ENCODE measurements at regions not wholly inside any gene's neighbourhood (a gene's known extent, or its start where the extent isn't known, plus 50 kb on each side); places are given as distances from the start of the nearest gene placed in this dataset.
"Not testable (repeated sequence)": the region's sequence is repeated elsewhere in the genome, so short reads cannot be mapped to it uniquely, and the experiment has no call there.

GRCh38 chr5:89313804-89314588, 431.0 kb upstream of the MEF2C start:
- peak; percentile 38 for DNase-seq

GRCh38 chr5:89313044-89313443, 430.1 kb upstream of the MEF2C start:
- DNase-seq: no peak

DNA sequence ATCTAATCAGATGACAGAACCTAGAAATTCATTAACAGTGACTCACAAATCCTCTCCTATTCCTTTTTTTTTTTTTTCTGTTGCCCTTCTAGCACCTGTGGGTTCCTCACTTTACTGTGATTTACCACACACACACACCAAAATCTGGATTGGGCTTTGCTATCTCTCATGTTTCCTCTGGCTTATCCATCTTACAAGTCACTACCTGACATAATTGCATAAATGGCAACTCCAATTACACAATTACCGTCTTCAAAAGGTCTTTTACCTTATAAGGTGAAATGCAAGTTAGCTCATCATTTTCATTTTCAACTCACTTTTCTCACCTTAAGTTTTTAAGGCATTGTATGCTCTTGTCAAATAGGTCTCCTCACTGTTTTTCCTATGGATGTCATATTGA, 426.3 kb upstream of the MEF2C start:
- no peak for DNase-seq

DNA sequence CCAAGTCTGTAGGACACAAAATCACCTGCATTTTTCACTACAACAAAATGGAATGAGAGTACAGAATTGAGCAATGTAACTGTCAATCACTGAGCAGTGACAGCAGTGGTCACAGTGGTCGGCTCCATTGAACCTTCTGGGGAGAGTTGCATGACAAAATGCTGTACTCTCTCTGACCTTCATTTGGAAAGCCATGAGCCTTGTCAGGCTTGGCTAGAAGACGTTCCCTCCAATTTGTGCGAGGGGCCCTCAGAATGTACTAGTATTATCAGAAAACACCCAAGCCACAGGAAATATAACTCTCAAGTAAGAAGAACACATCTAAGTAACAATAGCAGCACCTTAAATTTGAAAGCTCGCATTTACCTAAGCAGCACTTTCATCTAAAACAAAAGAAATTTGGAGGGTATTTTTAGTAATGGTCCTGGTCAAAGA, 425.6 kb upstream of the MEF2C start:
- DNase-seq: no peak

GRCh38 chr5:89307972-89308371, 425.0 kb upstream of the MEF2C start:
- no peak for DNase-seq

- not testable (repeated sequence) for DNase-seq
Measured at GRCh38 chr5:89307141-89307540, 424.2 kb upstream of the MEF2C start.

- no peak for DNase-seq
Measured at GRCh38 chr5:89303033-89303480, 420.1 kb upstream of the MEF2C start.

- DNase-seq: no peak
Measured at GRCh38 chr5:89302102-89302891, 419.3 kb upstream of the MEF2C start.

GRCh38 chr5:89301321-89302025, 418.5 kb upstream of the MEF2C start:
- DNase-seq: no peak

GRCh38 chr5:89300426-89300970, 417.5 kb upstream of the MEF2C start:
- no peak for DNase-seq

DNA sequence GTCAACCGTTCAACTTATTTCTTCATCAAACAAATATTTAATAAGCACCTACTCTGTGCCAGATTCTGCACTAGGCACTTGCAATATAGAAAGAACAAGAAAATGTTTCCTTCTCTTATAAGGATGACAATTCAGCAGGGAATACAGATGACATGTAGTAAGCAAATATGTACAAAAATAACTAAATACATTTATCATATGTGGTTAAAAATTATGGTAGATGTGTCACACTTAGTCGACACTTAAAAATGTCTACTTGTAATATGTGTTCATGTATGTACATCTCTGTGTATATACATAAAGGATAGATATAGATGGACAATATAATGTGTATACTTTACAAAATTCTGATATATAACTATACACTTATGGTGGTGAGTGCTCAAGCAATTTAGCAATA, 417.0 kb upstream of the MEF2C start:
- no peak for DNase-seq

DNA sequence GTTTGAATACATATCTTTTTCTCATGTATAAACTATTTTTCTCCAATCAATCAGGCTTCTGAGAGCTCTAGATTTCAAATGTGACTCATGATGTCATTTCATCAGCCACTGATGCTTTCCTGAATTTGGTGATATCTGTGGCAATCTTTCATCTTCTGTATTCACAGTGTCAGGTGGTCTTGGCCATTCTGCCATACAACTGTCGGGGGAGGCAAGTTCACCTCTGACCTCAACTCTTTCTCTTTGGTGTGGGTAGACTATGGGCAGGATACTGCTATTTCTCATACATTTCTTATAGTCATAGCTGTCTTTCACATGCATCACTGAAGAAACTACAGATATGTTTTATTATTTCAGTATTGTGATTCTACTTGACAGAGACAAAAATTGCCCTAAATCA, 414.1 kb upstream of the MEF2C start:
- no peak for DNase-seq

DNA sequence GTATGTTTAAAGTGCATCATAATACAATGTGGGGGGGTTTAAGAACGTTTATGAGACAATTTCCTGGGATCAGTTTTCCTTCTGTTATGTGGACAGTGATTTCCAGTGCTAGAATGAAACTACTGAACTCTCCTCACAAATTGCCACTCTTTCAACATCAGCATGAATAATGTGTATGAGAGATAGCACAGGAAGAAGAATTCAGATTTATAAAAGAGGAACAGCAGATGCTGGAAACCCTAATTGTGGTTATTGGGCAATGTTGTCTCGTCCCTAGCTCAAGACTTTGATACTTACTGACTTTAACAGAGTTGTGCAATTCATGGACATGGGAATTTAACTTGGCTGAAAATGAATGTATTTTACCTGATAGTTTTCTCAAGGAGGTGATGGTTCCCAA, 410.8 kb upstream of the MEF2C start:
- DNase-seq: no peak

DNA sequence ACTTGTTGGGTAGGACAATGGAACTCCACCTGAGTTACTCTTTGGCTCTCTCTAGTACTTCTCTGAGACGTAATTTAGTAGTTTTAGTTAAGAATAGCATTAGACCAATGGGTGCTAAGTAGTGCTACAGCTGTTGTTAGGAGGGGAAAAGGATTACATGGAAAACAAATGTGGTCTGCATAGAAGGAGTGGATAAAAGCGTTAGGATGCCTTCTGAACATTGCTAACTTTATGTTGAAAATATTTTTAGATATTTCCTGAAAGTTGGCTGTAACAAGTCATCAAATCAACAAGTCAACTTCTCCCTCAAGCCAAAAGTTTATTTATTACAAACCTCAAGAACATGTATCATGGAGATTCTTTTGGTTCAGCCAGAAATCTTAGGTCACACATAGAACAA, 409.5 kb upstream of the MEF2C start:
- no peak for DNase-seq

DNA sequence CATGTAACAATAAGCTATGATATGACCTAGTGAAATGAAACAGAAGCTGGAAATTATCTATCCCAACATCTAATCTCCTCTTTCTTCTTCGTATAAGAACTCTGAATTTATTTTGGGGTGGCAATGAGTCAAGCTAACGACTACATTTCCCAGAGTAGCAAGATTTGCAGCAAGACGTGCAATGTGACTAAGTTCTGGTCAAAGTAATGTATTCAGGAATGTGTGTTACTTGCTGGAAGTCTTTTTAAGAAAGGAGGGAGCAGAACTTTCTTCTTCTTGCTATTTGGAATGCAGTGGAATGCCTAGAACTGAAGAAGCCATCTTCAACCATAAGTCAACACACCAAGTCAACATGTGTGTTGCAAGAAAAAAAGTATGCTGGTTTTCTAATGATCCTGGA, 406.6 kb upstream of the MEF2C start:
- DNase-seq: no peak

- no peak for DNase-seq
Measured at GRCh38 chr5:89287964-89288363, 405.0 kb upstream of the MEF2C start.

DNA sequence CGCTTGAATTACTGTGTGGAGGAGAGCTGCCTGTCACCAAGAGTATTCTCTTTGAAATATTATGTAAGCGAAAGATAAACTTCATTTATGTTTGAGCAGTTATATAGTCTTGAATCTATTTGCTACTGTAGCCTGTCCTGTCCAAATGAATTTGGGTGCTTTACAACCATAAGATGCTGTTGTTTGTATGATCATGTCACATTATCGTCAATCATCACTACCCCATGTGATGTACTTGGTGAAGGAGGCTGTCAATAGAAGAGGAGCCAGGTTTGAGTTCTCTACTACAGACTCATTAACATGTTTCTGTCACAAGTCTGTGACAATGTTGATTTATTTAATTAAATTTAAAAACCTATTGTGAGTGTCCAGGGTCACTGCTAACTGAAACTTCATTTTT, 403.3 kb upstream of the MEF2C start:
- DNase-seq: no peak

DNA sequence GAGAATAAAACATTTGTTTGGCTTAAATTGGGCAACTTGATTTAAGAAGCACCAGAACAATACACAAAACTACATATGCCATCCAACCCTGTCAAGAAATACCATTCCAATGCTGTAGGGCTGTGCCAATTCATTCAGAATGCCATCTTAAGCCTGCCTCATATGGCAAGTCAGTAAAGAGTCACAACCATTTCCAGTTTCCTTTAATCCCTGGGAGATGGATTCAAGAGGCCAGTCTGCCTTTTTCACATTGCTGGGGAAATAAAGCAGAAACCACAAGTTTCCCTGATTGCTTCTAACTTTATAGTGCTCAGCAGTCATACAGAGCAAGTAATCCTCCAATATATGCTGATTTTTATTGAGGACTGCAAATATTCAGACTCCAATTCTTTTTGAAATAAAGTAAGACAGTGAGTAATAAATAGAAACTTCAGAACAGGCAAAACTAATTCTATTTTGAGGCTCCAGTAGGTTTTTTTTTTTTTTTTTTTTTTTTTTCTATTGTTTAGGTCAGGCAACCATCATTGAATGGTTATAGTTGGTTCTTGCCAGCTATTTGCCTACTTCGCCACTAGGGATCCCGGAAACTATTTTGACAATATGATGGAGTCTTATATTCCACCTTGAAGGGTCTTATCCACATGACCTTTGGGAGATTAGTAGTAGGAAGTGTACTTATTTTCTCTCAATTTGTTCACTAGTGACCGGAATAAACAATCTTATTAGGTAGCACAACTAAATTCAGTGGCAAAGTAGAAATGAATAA, 400.9 kb upstream of the MEF2C start:
- no peak for DNase-seq

GRCh38 chr5:89282554-89283510, 399.8 kb upstream of the MEF2C start:
- DNase-seq: no peak

GRCh38 chr5:89281766-89282553, 399.0 kb upstream of the MEF2C start:
- DNase-seq: no peak

Measured in DMS 273 treated with DMSO at 0.1 percent for 48 hours (cell line).